VCaP (cell line): ENCODE measurements at regions not wholly inside any gene's neighbourhood (a gene's known extent, or its start where the extent isn't known, plus 50 kb on each side); places are given as distances from the start of the nearest gene placed in this dataset.

Experiments
- H3K27ac ChIP-seq: fragments of 450-650 bp; 2 replicates; pipeline ENCODE4 v1.5.1; 2017
- TF ChIP-seq, protein P1 (sequence below): fragments of 450-650 bp; conservative IDR thresholded peaks from 2 replicates; pipeline ENCODE4 v1.5.1; 2017; ENCODE audit warnings: mild to moderate bottlenecking, moderate library complexity

DNA sequence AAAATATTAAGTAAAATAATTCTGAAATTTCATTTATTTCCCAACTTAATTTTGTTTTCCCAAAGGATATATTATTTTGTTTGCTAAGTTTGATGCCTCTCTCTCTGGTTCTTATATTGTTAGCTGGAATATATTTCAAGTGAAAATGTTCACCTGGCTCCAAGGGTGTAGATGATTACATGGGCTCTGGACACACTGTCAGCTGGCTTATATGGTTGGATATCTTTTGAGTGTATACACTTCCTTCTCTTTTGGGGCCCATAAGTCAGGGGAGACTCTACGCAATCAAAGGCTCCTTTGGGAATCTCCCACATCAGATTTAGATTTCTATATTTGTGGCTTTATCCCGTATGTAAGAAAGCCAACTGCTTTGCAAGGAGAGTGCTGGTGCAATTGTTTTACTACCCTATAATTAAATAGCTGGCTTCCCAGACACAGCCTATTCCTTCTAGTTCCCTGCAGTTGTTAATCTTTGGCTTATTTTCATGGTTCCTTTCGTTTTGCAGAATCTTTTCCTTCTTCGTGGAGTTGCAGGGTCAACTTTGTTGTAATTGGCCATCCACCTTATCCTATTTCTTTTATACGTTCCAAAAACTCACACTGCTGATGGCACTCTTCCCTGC lies 225.7 kb downstream of the DPH6 start:
- H3K27ac ChIP-seq = no peak overlapping the region
- TF ChIP-seq, protein P1, sequence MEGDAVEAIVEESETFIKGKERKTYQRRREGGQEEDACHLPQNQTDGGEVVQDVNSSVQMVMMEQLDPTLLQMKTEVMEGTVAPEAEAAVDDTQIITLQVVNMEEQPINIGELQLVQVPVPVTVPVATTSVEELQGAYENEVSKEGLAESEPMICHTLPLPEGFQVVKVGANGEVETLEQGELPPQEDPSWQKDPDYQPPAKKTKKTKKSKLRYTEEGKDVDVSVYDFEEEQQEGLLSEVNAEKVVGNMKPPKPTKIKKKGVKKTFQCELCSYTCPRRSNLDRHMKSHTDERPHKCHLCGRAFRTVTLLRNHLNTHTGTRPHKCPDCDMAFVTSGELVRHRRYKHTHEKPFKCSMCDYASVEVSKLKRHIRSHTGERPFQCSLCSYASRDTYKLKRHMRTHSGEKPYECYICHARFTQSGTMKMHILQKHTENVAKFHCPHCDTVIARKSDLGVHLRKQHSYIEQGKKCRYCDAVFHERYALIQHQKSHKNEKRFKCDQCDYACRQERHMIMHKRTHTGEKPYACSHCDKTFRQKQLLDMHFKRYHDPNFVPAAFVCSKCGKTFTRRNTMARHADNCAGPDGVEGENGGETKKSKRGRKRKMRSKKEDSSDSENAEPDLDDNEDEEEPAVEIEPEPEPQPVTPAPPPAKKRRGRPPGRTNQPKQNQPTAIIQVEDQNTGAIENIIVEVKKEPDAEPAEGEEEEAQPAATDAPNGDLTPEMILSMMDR = no peak

GRCh38 chr15:35319354-35319753 lies 226.6 kb downstream of the DPH6 start:
- TF ChIP-seq, protein P1 = no peak
- no peak overlapping the region for H3K27ac ChIP-seq

GRCh38 chr15:35317217-35317616 lies 228.7 kb downstream of the DPH6 start:
- TF ChIP-seq, protein P1 = no peak
- H3K27ac ChIP-seq = no peak overlapping the region

GRCh38 chr15:35312344-35312743 lies 227.2 kb upstream of the NANOGP8 start:
- no peak overlapping the region for H3K27ac ChIP-seq
- TF ChIP-seq, protein P1 = no peak

GRCh38 chr15:35311615-35312014 lies 226.5 kb upstream of the NANOGP8 start:
- no peak overlapping the region for H3K27ac ChIP-seq
- TF ChIP-seq, protein P1 = no peak

DNA sequence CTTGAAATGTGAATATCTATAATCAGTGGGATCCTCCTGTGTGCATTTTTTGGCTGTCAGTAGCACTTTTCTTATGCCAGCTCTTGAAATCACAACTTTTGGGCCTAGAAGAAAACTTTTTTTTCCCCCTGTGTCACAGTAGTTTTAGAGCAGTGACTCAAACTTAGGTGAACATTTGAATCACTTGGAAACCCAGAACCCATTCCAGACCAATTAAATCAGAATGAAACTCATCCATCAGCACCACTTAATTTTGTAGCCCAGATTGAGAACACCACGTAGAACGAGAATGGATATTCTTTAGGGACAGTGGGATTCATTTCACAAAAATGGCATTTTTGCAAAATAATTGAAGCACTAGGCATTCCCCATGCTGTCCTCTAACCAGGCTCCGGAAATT lies 224.8 kb upstream of the NANOGP8 start:
- H3K27ac ChIP-seq = no peak overlapping the region
- TF ChIP-seq, protein P1 = no peak

GRCh38 chr15:35308802-35309201 lies 223.7 kb upstream of the NANOGP8 start:
- peak overlapping the region; percentile 41 for H3K27ac ChIP-seq

More at GRCh38 chr15:35308802-35309201, 223.7 kb upstream of the NANOGP8 start:
- TF ChIP-seq, protein P1 = no peak
